OCI-LY1 (cell line): ENCODE measurements at regions not wholly inside any gene's neighbourhood (a gene's known extent, or its start where the extent isn't known, plus 50 kb on each side); places are given as distances from the start of the nearest gene placed in this dataset.

Source experiments
- CTCF ChIP-seq: fragments of 200-600 bp; sonication (generic), shearing (Covaris generic); IDR thresholded peaks from 2 replicates; pipeline ENCODE4 v1.5.1; 2017; ENCODE audit warnings: mild to moderate bottlenecking, antibody characterized with exemption, low read length, moderate library complexity, mixed read lengths
- EZH2 ChIP-seq: fragments of 200-600 bp; sonication (generic), shearing (Covaris generic); IDR thresholded peaks from 2 replicates; pipeline ENCODE4 v1.8.0; 2017; ENCODE audit warnings: borderline replicate concordance, mixed run types, mild to moderate bottlenecking, antibody characterized with exemption, low read length, moderate library complexity, mixed read lengths

- TF ChIP-seq CTCF (no peak), EZH2 (no peak)
Measured at GRCh38 chr4:84232309-84233095, 266.6 kb downstream of the NKX6-1 start.
